Left lung (tissue), 4 donors: ENCODE measurements at regions not wholly inside any gene's neighbourhood (a gene's known extent, or its start where the extent isn't known, plus 50 kb on each side); places are given as distances from the start of the nearest gene placed in this dataset.

ENCODE experiments used
- ATAC-seq: fragments of 200-7000 bp; cut with Tn5 transposase; one replicate; pipeline ENCODE4 v1.9.1; 2020; ENCODE audit warnings: moderate library complexity
- DNase-seq, 4 donors: peaks; one replicate each; pipeline ENCODE4 v3.0.0-alpha.2; 2013 to 2020
- H3K27ac ChIP-seq, 2 donors: fragments of 200-600 bp; sonication (generic) in 1 of 2; one replicate each; pipeline versions ENCODE4 v1.5.0 to v1.8.0; 2020 to 2021
- H3K27me3 ChIP-seq, 2 donors: fragments of 200-600 bp; sonication (generic) in 1 of 2; one replicate each; pipeline versions ENCODE4 v1.5.0 to v1.8.0; 2020 to 2021
- H3K36me3 ChIP-seq, 2 donors: fragments of 200-600 bp; sonication (generic) in 1 of 2; one replicate each; pipeline versions ENCODE4 v1.5.0 to v1.8.0; 2020 to 2021
- H3K4me1 ChIP-seq, 2 donors: fragments of 200-600 bp; one replicate each; pipeline ENCODE4 v1.8.0; 2021
- H3K4me3 ChIP-seq, 2 donors: fragments of 200-600 bp; sonication (generic) in 1 of 2; one replicate each; pipeline versions ENCODE4 v1.5.0 to v1.8.0; 2020 to 2021; ENCODE audit warnings: mild to moderate bottlenecking in 1 of 2
- H3K9me3 ChIP-seq, 2 donors: fragments of 200-600 bp; sonication (generic) in 1 of 2; one replicate each; pipeline versions ENCODE4 v1.5.0 to v1.8.0; 2020 to 2021
- CTCF ChIP-seq, 2 donors: fragments of 200-600 bp; sonication (generic) in 1 of 2; IDR thresholded peaks; one replicate each; pipeline versions ENCODE4 v1.5.0 to v1.8.0; 2021; ENCODE audit warnings: antibody characterized with exemption in 2 of 2
- intact Hi-C, 2 donors: fragments of 100-400 bp; cut with DNase I; formaldehyde crosslinking; loops; one replicate each; pipeline versions ENCODE4 v1.11.2 to v1.14.2; 2022
- donor health status: DM: no; HTN: yes; CAD: no.
- donor health status: DM: no; HTN: no; CAD: no.

DNA sequence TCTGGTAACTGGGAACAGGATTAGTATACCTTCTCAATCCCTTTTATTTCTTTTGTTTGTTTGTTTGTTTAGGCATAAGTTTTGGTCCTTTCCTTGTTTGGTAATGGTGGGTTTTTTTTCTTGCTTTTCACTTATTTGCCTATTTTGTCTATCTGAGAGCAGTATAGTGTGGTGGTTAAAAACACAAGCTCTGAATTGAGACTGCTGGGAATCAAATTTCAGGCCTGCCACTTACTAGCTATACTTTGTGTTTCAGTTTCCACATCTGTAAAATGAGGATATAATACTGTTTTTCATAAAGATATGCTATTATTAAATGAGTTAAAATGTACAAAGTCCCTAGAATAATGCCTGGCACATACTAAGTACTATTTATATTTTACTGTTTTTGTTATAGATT is 81.6 kb upstream of the IVNS1ABP start:
- intact Hi-C loops: no loop called here
- TF ChIP-seq CTCF (IDR thresholded peaks at IDR 0.05): no peak
- H3K4me1 ChIP-seq: peaks cover 0 to 5% of the 10 kb centered on the region in 2 donors
- ATAC-seq (no peak), DNase-seq (no peak)
- no peaks in the 10 kb centered on the region for H3K36me3 ChIP-seq
- H3K9me3 ChIP-seq: no peaks in the 10 kb centered on the region
- no peaks in the 10 kb centered on the region for H3K27me3 ChIP-seq
- H3K27ac ChIP-seq: no peak overlapping the region
- H3K4me3 ChIP-seq: no peak overlapping the region

GRCh38 chr1:185398022-185398421 is 81.0 kb upstream of the IVNS1ABP start:
- intact Hi-C loops: no loop called here
- ATAC-seq: no peak
- Histone ChIP-seq H3K9me3 (no peaks in the 10 kb centered on the region), H3K27me3 (no peaks in the 10 kb centered on the region), H3K4me3 (no peak overlapping the region), H3K36me3 (no peaks in the 10 kb centered on the region), H3K27ac (no peak overlapping the region), H3K4me1 (no peaks in the 10 kb centered on the region)
- no peak for DNase-seq
- no peak for TF ChIP-seq CTCF (IDR thresholded peaks at IDR 0.05)

DNA sequence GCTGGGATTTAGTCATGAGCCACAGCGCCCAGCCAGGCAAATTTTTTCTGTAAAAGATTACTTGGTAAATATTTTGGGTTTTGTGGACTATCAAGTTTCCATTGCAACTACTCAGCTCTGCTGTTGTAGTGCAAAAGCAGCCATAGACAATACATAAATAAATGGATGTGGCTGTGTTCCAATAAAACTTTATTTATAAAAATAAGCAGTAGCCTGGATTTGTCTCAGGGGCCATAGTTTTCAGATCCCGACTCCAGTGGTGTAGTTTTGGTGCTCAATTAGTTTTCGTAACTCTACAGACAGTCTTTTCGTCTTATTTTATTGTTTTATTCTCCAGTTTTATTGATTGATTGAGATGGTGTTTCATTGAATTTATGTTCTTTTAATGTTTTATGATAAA is 80.1 kb upstream of the IVNS1ABP start:
- TF ChIP-seq CTCF (IDR thresholded peaks at IDR 0.05): no peak
- ATAC-seq: no peak
- Histone ChIP-seq H3K9me3 (no peaks in the 10 kb centered on the region), H3K27ac (no peak overlapping the region), H3K27me3 (no peaks in the 10 kb centered on the region), H3K4me1 (no peaks in the 10 kb centered on the region), H3K4me3 (no peak overlapping the region), H3K36me3 (no peaks in the 10 kb centered on the region)
- intact Hi-C loops: no loop called here
- DNase-seq: no peak

DNA sequence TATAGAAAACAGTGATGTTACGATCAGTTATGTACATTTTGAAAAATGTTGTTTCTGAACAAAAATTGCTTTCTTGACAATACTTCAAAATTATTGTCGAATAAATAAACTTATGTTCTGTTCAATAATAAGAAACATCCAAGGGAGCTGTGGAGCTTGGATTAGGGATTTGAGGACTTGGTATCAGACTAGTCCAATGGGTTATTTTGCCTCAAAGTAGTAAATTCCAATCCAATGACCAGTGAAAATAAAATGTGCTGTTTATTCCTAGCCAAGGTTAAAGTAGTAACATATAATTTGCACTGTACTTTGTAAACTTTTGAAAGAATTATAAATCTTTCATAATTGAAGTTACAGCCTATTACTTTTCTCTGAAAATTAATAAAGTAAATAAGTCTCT is 79.1 kb upstream of the IVNS1ABP start:
- H3K4me1 ChIP-seq: no peaks in the 10 kb centered on the region
- intact Hi-C loops: no loop called here
- no peaks in the 10 kb centered on the region for H3K27me3 ChIP-seq
- no peak for ATAC-seq
- no peaks in the 10 kb centered on the region for H3K36me3 ChIP-seq
- H3K27ac ChIP-seq: no peak overlapping the region
- H3K4me3 ChIP-seq: no peak overlapping the region
- no peak for TF ChIP-seq CTCF (IDR thresholded peaks at IDR 0.05)
- no peaks in the 10 kb centered on the region for H3K9me3 ChIP-seq
- DNase-seq: no peak

- peak in 1 of 4 donors; percentile 28 for DNase-seq
- Histone ChIP-seq H3K9me3 (no peaks in the 10 kb centered on the region), H3K27ac (no peak overlapping the region), H3K27me3 (no peaks in the 10 kb centered on the region), H3K4me1 (no peaks in the 10 kb centered on the region), H3K36me3 (no peaks in the 10 kb centered on the region), H3K4me3 (no peak overlapping the region)
- intact Hi-C loops: no loop called here
- no peak for ATAC-seq
- TF ChIP-seq CTCF (IDR thresholded peaks at IDR 0.05): no peak
Observed at GRCh38 chr1:185393815-185394214, 76.8 kb upstream of the IVNS1ABP start.
